Hepatocyte (in vitro differentiated cells): ENCODE measurements at regions not wholly inside any gene's neighbourhood (a gene's known extent, or its start where the extent isn't known, plus 50 kb on each side); places are given as distances from the start of the nearest gene placed in this dataset.

Experiments used
- EZH2 ChIP-seq: fragments of 200-600 bp; sonication (generic); IDR thresholded peaks from 2 replicates; pipeline ENCODE4 v1.6.1; 2016; ENCODE audit warnings: antibody characterized with exemption, mild to moderate bottlenecking, borderline replicate concordance
- EZH2phosphoT487 ChIP-seq: fragments of 200-600 bp; sonication (generic); IDR thresholded peaks from one replicate; pipeline ENCODE4 v1.6.1; 2018; ENCODE audit warnings: antibody characterized with exemption, mild to moderate bottlenecking, low read depth, moderate library complexity; ENCODE audit not compliant: unreplicated experiment, severe bottlenecking
- TF ChIP-seq, protein P1 (sequence below): fragments of 200-600 bp; sonication (generic); IDR thresholded peaks from 2 replicates; pipeline ENCODE4 v1.5.1; 2016; ENCODE audit warnings: antibody characterized with exemption, mild to moderate bottlenecking; ENCODE audit not compliant: poor library complexity

DNA sequence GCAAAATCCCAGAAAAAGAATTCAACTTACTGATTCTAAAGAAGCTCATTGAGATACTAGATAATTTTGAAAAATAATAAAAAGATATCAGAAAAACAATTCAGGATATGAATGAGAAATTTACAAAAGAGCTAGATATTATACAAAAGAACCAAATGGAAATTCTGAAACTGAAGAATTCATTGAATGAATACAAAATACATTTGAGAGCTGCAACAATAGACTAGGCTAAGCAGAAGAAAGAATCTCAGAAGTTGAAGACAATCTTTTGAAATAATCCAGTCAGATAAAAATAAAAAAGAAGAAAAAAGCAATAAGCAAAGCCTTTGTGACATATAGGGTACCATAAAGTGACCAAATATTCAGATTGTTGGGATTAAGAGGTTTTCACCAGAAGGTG, 206.0 kb downstream of the CD109 start:
- TF ChIP-seq, protein P1, sequence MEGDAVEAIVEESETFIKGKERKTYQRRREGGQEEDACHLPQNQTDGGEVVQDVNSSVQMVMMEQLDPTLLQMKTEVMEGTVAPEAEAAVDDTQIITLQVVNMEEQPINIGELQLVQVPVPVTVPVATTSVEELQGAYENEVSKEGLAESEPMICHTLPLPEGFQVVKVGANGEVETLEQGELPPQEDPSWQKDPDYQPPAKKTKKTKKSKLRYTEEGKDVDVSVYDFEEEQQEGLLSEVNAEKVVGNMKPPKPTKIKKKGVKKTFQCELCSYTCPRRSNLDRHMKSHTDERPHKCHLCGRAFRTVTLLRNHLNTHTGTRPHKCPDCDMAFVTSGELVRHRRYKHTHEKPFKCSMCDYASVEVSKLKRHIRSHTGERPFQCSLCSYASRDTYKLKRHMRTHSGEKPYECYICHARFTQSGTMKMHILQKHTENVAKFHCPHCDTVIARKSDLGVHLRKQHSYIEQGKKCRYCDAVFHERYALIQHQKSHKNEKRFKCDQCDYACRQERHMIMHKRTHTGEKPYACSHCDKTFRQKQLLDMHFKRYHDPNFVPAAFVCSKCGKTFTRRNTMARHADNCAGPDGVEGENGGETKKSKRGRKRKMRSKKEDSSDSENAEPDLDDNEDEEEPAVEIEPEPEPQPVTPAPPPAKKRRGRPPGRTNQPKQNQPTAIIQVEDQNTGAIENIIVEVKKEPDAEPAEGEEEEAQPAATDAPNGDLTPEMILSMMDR, result no peak
- TF ChIP-seq EZH2phosphoT487 (no peak), EZH2 (no peak)
